ENCODE measurements at regions not wholly inside any gene's neighbourhood (a gene's known extent, or its start where the extent isn't known, plus 50 kb on each side); places are given as distances from the start of the nearest gene placed in this dataset.

GRCh38 chr16:64539811-64540371, 582.0 kb downstream of the CDH11 start:
- Histone ChIP-seq H3K9me3 (ENCODE audit: control insufficient read depth in 1 of 2, low read length in 2 of 2) (no peaks in the 10 kb centered on the region), H3K4me3 (ENCODE audit: low read depth in 1 of 2, low read length in 2 of 2) (no peak overlapping the region), H3K4me1 (ENCODE audit: control insufficient read depth in 1 of 2, insufficient read depth in 2 of 2, low read length in 2 of 2) (no peaks in the 10 kb centered on the region), H3K27ac (ENCODE audit: low read length) (no peak overlapping the region), H3K27me3 (ENCODE audit: low read depth, low read length) (no peaks in the 10 kb centered on the region), H3K36me3 (ENCODE audit: control insufficient read depth in 1 of 2, insufficient read depth in 2 of 2, low read length in 2 of 2) (no peaks in the 10 kb centered on the region)

DNA sequence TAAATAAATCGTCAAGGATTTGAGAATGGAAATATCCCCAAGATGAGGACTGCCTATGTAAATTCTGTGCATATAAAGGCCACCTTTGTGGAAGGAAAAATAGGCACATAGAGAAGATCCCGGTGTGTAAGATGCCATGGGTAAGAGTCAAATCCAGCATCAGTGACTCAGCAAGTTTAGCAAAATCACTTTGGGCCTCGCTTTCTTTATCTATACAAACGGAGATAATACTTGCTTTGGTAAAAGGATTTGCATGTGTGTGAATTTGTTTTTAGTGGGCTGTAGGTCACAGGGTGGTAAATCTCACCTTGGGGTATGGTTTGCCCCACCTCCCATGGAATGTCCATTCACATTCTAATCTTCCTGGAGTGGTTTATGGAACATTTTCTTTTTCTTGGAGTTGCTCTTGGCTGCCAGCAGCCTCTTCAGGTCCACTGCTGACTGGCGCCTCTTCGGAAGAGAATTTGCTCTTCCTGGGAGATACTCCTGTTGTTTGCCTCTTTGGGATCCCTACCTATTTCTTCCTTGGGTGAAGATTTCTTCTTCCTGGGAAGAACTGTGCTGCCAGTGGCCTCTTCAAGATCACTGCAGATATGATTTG, 587.6 kb downstream of the CDH11 start:
- Histone ChIP-seq H3K4me1 (ENCODE audit: control insufficient read depth in 1 of 2, insufficient read depth in 2 of 2, low read length in 2 of 2) (no peaks in the 10 kb centered on the region), H3K27ac (ENCODE audit: low read length) (no peak overlapping the region), H3K27me3 (ENCODE audit: low read depth, low read length) (no peaks in the 10 kb centered on the region), H3K36me3 (ENCODE audit: control insufficient read depth in 1 of 2, insufficient read depth in 2 of 2, low read length in 2 of 2) (no peaks in the 10 kb centered on the region), H3K4me3 (ENCODE audit: low read depth in 1 of 2, low read length in 2 of 2) (no peak overlapping the region), H3K9me3 (ENCODE audit: control insufficient read depth in 1 of 2, low read length in 2 of 2) (no peaks in the 10 kb centered on the region)

DNA sequence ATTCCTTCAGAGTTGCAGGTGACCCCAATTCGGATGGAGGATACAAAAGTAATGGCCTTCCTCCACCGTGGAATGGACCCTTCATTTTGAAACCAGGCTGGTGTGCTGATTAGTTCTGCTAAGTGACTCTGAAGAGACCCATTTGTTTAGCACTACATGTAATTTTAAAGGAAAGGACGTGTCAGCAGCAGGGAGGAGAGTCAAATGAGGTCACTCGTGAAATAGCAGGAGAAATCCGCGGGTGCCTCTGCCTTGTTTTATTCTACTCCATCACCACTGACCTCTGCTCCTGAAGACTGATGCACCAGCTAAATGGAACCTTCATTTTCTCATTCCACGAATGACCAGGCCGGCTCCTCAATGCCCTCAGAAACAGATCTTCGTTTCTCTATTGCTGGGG, 589.2 kb downstream of the CDH11 start:
- H3K4me3 ChIP-seq (ENCODE audit: low read depth in 1 of 2, low read length in 2 of 2) = no peak overlapping the region
- no peaks in the 10 kb centered on the region for H3K4me1 ChIP-seq (ENCODE audit: control insufficient read depth in 1 of 2, insufficient read depth in 2 of 2, low read length in 2 of 2)
- no peaks in the 10 kb centered on the region for H3K36me3 ChIP-seq (ENCODE audit: control insufficient read depth in 1 of 2, insufficient read depth in 2 of 2, low read length in 2 of 2)
- no peaks in the 10 kb centered on the region for H3K9me3 ChIP-seq (ENCODE audit: control insufficient read depth in 1 of 2, low read length in 2 of 2)
- no peaks in the 10 kb centered on the region for H3K27me3 ChIP-seq (ENCODE audit: low read depth, low read length)
- H3K27ac ChIP-seq (ENCODE audit: low read length) = no peak overlapping the region

- H3K27ac ChIP-seq (ENCODE audit: low read length) = no peak overlapping the region
- no peaks in the 10 kb centered on the region for H3K27me3 ChIP-seq (ENCODE audit: low read depth, low read length)
- no peaks in the 10 kb centered on the region for H3K9me3 ChIP-seq (ENCODE audit: control insufficient read depth in 1 of 2, low read length in 2 of 2)
- H3K4me1 ChIP-seq (ENCODE audit: control insufficient read depth in 1 of 2, insufficient read depth in 2 of 2, low read length in 2 of 2) = no peaks in the 10 kb centered on the region
- no peak overlapping the region for H3K4me3 ChIP-seq (ENCODE audit: low read depth in 1 of 2, low read length in 2 of 2)
- no peaks in the 10 kb centered on the region for H3K36me3 ChIP-seq (ENCODE audit: control insufficient read depth in 1 of 2, insufficient read depth in 2 of 2, low read length in 2 of 2)
These were observed 589.7 kb downstream of the CDH11 start for GRCh38 chr16:64532117-64532516.

DNA sequence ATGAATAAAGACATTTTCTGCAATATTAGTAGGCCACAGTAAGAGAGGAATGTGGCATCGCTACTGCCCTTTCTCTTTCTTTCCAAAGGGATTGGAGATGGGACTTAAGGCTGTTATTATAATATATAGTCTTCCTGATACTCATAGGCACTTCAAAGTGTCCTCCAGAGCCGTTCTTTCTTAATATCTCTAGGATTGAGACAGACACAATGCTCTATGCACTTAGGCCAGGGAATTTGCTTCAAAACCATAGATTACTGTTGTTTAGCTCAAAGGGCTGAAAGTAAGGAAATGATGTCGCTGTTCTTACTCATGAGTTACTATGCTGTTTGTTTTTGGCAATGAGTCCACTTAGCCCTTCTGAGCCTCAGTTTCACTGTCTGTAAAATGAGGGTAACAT, 590.5 kb downstream of the CDH11 start:
- no peaks in the 10 kb centered on the region for H3K27me3 ChIP-seq (ENCODE audit: low read depth, low read length)
- no peaks in the 10 kb centered on the region for H3K36me3 ChIP-seq (ENCODE audit: control insufficient read depth in 1 of 2, insufficient read depth in 2 of 2, low read length in 2 of 2)
- H3K4me3 ChIP-seq (ENCODE audit: low read depth in 1 of 2, low read length in 2 of 2) = no peak overlapping the region
- H3K9me3 ChIP-seq (ENCODE audit: control insufficient read depth in 1 of 2, low read length in 2 of 2) = no peaks in the 10 kb centered on the region
- H3K27ac ChIP-seq (ENCODE audit: low read length) = no peak overlapping the region
- H3K4me1 ChIP-seq (ENCODE audit: control insufficient read depth in 1 of 2, insufficient read depth in 2 of 2, low read length in 2 of 2) = no peaks in the 10 kb centered on the region

DNA sequence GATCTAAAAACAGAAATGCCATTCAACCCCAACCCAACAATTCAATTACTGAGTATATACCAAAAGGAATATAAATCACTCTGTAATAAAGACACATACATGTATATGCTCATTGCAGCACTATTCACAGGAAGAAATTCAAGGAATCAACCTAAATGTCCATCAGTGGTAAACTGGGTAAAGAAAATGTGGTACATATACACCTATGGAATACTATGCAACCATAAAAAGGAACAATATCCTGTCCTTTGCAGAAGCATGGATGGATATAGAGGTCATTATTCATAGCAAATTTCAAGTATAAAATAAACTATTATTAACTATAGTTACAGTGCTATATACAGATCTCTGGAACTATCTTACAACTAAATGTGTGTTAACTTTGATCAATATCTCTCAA, 599.3 kb downstream of the CDH11 start:
- H3K4me3 ChIP-seq (ENCODE audit: low read depth in 1 of 2, low read length in 2 of 2) = no peak overlapping the region
- no peaks in the 10 kb centered on the region for H3K27me3 ChIP-seq (ENCODE audit: low read depth, low read length)
- H3K4me1 ChIP-seq (ENCODE audit: control insufficient read depth in 1 of 2, insufficient read depth in 2 of 2, low read length in 2 of 2) = no peaks in the 10 kb centered on the region
- no peaks in the 10 kb centered on the region for H3K36me3 ChIP-seq (ENCODE audit: control insufficient read depth in 1 of 2, insufficient read depth in 2 of 2, low read length in 2 of 2)
- H3K27ac ChIP-seq (ENCODE audit: low read length) = no peak overlapping the region
- no peaks in the 10 kb centered on the region for H3K9me3 ChIP-seq (ENCODE audit: control insufficient read depth in 1 of 2, low read length in 2 of 2)

GRCh38 chr16:64513871-64514270, 608.0 kb downstream of the CDH11 start:
- Histone ChIP-seq H3K4me1 (ENCODE audit: control insufficient read depth in 1 of 2, insufficient read depth in 2 of 2, low read length in 2 of 2) (no peaks in the 10 kb centered on the region), H3K4me3 (ENCODE audit: low read depth in 1 of 2, low read length in 2 of 2) (no peak overlapping the region), H3K27ac (ENCODE audit: low read length) (no peak overlapping the region), H3K36me3 (ENCODE audit: control insufficient read depth in 1 of 2, insufficient read depth in 2 of 2, low read length in 2 of 2) (no peaks in the 10 kb centered on the region), H3K9me3 (ENCODE audit: control insufficient read depth in 1 of 2, low read length in 2 of 2) (peaks cover 0 to 3% of the 10 kb centered on the region in 2 donors), H3K27me3 (ENCODE audit: low read depth, low read length) (no peaks in the 10 kb centered on the region)

GRCh38 chr16:64507240-64508024, 614.4 kb downstream of the CDH11 start:
- H3K9me3 ChIP-seq (ENCODE audit: control insufficient read depth in 1 of 2, low read length in 2 of 2) = no peaks in the 10 kb centered on the region
- no peaks in the 10 kb centered on the region for H3K36me3 ChIP-seq (ENCODE audit: control insufficient read depth in 1 of 2, insufficient read depth in 2 of 2, low read length in 2 of 2)
- no peaks in the 10 kb centered on the region for H3K4me1 ChIP-seq (ENCODE audit: control insufficient read depth in 1 of 2, insufficient read depth in 2 of 2, low read length in 2 of 2)
- H3K27ac ChIP-seq (ENCODE audit: low read length) = no peak overlapping the region
- H3K27me3 ChIP-seq (ENCODE audit: low read depth, low read length) = no peaks in the 10 kb centered on the region
- H3K4me3 ChIP-seq (ENCODE audit: low read depth in 1 of 2, low read length in 2 of 2) = no peak overlapping the region

GRCh38 chr16:64499211-64499610, 622.7 kb downstream of the CDH11 start:
- no peaks in the 10 kb centered on the region for H3K36me3 ChIP-seq (ENCODE audit: control insufficient read depth in 1 of 2, insufficient read depth in 2 of 2, low read length in 2 of 2)
- no peaks in the 10 kb centered on the region for H3K4me1 ChIP-seq (ENCODE audit: control insufficient read depth in 1 of 2, insufficient read depth in 2 of 2, low read length in 2 of 2)
- no peak overlapping the region for H3K4me3 ChIP-seq (ENCODE audit: low read depth in 1 of 2, low read length in 2 of 2)
- no peaks in the 10 kb centered on the region for H3K9me3 ChIP-seq (ENCODE audit: control insufficient read depth in 1 of 2, low read length in 2 of 2)
- no peaks in the 10 kb centered on the region for H3K27me3 ChIP-seq (ENCODE audit: low read depth, low read length)
- no peak overlapping the region for H3K27ac ChIP-seq (ENCODE audit: low read length)

- no peaks in the 10 kb centered on the region for H3K9me3 ChIP-seq (ENCODE audit: control insufficient read depth in 1 of 2, low read length in 2 of 2)
- H3K27me3 ChIP-seq (ENCODE audit: low read depth, low read length) = no peaks in the 10 kb centered on the region
- no peak overlapping the region for H3K4me3 ChIP-seq (ENCODE audit: low read depth in 1 of 2, low read length in 2 of 2)
- H3K27ac ChIP-seq (ENCODE audit: low read length) = no peak overlapping the region
- H3K4me1 ChIP-seq (ENCODE audit: control insufficient read depth in 1 of 2, insufficient read depth in 2 of 2, low read length in 2 of 2) = no peaks in the 10 kb centered on the region
- H3K36me3 ChIP-seq (ENCODE audit: control insufficient read depth in 1 of 2, insufficient read depth in 2 of 2, low read length in 2 of 2) = no peaks in the 10 kb centered on the region
These were observed 623.5 kb downstream of the CDH11 start for GRCh38 chr16:64498363-64498762.

DNA sequence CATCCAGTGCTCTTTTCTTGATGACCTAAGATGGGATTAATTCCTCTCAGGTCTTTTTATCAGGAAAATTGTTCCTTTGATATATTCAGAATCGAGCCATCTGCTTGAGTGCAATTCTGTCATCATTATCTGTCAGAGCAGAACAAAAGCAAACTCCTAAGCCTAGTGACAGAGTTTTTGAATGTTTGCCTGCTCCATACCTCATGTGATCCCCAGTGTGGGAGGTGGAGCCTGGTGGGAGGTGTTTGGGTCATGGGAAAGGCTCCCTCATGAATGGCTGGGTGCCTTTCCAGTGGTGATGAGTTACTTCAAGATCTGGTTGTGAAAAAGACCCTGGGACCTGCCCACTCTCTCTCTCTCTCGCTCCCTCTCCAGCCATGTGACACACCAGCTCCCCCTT, 628.2 kb downstream of the CDH11 start:
- Histone ChIP-seq H3K27me3 (ENCODE audit: low read depth, low read length) (no peaks in the 10 kb centered on the region), H3K9me3 (ENCODE audit: control insufficient read depth in 1 of 2, low read length in 2 of 2) (no peaks in the 10 kb centered on the region), H3K36me3 (ENCODE audit: control insufficient read depth in 1 of 2, insufficient read depth in 2 of 2, low read length in 2 of 2) (no peaks in the 10 kb centered on the region), H3K4me3 (ENCODE audit: low read depth in 1 of 2, low read length in 2 of 2) (no peak overlapping the region), H3K4me1 (ENCODE audit: control insufficient read depth in 1 of 2, insufficient read depth in 2 of 2, low read length in 2 of 2) (no peaks in the 10 kb centered on the region), H3K27ac (ENCODE audit: low read length) (no peak overlapping the region)

Data from muscle layer of duodenum (tissue), 2 donors.